ENCODE measurements at regions not wholly inside any gene's neighbourhood (a gene's known extent, or its start where the extent isn't known, plus 50 kb on each side); places are given as distances from the start of the nearest gene placed in this dataset.

DNA sequence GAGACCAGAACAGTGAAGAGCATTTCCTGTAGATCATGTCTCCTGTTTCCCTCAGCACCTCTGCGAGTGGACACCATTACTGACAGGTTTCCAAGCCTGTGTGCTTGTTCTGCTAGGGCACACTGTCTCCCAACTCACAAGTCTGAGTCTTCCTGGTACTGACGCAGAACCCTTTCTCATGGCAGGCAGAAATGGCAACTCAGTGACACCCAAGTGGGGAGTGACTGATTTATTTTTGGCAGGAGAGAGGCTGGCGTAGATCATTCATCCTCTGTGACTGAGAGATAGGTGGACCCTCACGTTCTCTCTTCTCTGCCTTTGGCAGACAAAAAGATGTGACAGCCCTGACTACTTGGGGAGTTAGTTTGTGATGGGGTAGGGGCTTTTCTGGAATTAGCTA, 183.4 kb downstream of the RFC3 start:
- DNase-seq (ENCODE audit: low read depth), result no peak

DNA sequence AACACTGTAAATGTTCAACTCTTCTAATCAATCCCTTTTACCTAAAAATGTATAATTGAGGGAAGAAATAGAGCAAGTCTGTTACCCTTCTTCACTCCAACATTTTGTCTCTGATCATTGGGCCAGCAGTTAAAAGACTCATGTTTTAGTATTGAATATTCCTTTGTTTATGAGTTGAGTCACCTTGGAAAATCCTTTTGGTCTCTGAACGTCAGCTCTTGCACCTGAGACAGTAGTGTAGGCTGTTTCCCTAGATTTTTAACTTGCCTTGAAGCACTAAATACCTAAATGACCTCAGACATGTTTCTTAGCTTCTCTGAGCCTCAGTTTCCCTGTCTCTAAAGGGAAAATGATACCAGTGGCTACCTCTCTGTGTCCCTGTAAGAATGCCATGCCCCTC, 184.2 kb downstream of the RFC3 start:
- no peak for DNase-seq (ENCODE audit: low read depth)

DNA sequence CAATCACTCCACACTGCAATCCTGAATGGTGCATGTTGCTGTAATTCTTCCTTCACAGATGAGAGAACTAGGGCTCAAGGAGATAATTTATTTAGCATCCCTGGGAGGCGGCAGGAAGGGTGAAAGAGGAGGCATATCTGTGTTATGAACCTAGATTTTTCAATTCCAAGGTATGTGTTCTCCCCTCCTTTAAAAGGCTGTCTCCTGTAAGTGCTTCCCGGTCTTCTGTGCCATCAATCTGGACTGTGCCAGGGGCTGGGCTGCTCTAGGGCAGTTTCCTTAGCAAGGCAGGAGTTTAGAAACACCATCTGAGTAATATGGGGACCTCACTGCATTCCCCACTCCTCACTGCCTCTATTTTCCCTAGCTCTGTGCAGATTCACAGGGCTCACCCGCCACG, 185.0 kb downstream of the RFC3 start:
- no peak for DNase-seq (ENCODE audit: low read depth)

DNA sequence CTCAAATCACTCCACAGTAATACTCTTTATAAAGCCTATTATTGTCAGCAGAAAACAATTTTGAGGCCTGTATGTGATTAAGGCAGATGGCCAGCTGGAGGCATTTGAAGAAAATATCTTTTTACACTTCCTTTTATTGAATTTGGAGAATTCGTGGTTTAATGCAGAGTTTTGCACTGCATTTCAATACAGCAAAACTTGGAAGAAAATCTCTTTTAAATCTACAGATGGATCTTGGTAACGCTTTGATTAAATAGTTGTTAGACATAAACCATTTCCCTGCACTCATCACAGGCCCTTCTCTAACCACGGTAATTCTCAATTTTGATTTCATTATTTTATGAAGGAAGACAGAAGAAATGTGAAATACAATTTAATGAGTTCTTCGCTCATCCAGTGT, 185.7 kb downstream of the RFC3 start:
- DNase-seq (ENCODE audit: low read depth), result no peak

DNA sequence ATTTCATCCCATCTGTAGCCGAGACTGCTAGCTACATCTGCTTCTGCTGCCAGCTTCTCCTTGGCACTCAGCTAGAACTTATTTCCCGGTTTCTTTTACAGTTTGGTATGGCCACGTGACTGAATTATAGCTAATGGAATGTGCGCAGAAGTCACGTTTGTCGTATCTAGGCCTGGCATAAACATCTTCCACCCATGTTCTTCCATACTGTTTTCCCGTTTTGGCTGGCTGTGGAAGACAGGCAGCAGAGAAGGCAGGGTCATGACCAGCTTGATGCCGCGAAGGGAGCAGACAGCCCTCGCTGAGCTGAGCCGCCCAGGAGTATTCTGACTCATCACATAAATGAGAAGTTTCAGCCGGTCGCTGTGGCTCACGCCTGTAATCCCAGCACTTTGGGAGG, 186.7 kb downstream of the RFC3 start:
- no peak for DNase-seq (ENCODE audit: low read depth)

DNA sequence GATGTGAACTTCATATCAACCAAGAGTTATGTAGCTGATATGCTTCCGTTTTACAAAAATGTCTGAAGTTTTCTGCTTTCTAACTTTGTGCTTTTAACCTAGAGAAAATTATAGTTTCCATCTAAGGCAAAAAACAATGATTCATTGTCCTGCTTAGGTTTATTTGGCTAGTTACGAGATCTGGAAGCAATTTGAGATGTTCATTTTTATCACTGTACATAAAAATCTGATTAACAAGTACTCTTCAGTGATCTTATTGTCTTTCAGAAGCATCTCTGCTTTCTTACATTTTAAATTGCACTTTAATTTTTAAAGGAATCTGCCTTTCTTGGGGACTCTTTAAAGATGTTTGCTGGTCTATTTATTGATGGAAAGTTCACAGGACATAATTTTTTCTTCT, 188.1 kb downstream of the RFC3 start:
- no peak for DNase-seq (ENCODE audit: low read depth)

DNA sequence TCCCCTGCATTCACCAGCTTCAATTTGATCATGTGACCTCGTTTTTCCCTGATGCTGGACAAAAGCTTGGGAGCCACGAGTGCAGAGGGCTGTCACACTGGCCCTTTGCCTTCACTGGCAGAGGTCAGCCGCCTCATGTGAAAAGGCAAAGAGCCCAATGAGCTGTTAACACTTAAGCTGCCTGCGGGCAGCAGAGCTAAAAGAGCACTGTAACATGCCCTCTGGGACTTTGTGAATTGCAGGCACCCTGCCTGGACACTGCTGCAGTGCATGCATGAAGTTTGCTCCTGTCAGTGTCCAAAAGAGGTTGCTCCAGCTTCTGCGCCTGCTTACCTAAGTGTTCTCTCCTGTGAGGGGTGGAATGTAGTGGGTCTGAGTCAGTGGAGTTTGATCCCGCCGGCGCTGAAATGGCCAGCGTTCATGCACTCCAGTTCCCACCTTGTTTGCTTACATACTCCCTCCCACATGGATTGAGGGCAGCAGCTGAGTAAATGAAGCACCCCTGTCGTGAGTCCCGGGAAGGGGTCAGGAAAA, 193.7 kb downstream of the RFC3 start:
- DNase-seq (ENCODE audit: low read depth), result no peak

DNA sequence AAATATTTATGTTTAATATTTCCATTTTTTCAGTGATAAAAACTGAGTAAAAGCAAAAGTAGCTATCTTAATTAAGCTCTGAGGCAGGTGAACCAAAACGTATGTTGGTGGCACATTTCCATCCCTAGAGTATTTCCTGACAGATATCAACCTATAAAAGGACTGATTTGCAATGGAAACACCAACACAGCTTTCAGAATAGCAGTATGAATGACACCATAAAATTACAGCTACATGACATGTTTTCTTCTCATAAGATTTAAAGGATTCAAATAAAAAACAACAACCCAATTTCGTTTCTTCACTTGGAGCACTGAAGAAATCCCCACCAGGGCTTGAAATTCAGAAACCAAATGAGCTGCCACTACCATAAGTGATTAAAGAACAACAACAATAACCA, 194.4 kb downstream of the RFC3 start:
- DNase-seq (ENCODE audit: low read depth), result no peak

DNA sequence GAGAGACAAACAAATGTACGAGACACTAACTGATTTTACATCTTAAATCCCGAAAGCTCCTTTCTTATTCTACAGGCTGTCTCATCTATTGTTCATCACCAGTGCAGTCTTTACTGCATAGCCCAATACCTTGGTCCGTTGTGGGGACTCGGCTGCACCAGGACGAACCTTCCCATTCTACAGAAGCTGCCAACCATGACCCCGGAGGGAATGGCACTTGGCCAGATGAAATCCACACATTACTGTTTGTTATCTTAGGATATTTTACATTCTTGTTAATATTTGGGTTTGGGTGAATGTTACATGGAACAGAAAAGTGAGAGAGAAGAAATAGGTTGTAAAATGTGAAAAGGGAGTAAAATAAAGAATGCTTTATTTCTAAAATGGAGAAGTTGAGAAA, 195.1 kb downstream of the RFC3 start:
- no peak for DNase-seq (ENCODE audit: low read depth)

DNA sequence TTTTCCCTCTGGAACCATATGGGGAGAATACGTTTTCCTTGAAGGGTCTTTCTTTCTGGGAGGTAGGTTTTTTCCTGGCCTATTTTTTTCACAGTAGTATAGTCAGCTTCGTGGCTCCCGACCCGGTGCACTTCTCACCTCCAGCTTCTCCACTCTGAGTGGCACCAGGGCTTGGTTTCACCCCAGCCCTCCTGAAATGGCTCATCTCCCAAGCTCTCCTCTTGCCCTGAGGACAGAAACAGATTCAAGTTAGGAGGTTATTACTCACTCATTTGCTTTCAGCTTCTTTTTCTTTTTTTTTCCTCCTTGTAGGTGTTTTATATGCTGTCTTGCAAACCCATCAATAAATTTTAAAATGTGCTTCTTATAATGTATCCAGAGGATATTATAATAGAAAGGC, 199.3 kb downstream of the RFC3 start:
- DNase-seq (ENCODE audit: low read depth), result no peak

DNA sequence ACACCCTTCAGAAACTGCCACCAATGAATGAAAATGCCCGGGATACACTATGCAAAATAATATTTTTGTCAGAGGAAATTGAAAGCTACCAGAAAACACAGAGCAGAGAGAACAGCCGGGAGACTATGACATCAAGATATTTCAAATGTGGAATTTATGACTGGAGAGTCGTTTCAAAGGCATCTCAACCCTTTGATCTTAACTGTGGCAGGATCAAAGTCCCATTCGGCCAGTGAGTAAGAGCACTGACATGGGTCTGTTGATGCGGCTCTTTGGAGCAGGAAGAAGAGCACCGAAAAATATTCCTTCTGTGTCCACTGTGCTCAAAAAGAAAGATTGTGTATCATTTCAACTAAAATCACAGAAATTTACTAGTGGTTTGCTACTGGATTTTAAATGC, 201.9 kb downstream of the RFC3 start:
- DNase-seq (ENCODE audit: low read depth), result no peak

DNA sequence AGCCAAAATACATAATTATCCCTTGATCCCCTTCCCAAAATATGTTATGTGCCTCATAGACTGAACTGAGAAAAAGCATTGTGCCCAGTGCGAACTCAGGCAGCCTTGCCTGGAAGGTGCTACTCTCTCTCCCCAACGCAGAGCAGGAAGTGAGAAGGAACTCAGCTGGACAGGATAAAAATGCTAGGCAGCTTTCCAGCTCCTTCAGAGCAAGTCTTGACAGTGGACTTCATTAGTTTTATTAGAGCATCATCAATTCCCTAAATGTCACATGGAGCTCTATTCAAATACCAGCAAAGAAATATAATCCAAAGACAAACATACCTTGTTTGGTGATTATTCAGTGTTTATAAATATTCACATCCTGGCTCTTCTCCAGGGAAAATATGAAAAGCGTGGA, 202.4 kb downstream of the RFC3 start:
- DNase-seq (ENCODE audit: low read depth), result no peak

DNA sequence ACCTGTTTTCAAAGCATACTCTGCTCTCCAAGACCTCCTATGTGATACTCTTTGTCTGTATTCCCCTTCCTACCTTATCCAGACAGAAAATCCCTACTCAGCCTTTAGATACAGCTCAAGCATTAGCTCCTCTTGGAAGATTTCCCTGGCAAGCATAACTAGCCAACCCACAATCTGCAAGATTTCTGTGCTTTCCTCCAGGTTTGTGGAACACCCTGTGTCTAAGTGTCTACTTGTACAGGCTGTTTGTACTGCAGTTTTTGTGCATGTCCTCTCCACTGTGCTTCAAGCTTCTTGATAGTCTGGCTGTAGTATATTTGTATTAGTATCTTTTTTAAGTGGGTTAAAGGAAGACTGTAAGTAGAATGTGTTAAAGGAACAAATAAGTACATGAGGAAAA, 203.7 kb downstream of the RFC3 start:
- DNase-seq (ENCODE audit: low read depth), result no peak

DNA sequence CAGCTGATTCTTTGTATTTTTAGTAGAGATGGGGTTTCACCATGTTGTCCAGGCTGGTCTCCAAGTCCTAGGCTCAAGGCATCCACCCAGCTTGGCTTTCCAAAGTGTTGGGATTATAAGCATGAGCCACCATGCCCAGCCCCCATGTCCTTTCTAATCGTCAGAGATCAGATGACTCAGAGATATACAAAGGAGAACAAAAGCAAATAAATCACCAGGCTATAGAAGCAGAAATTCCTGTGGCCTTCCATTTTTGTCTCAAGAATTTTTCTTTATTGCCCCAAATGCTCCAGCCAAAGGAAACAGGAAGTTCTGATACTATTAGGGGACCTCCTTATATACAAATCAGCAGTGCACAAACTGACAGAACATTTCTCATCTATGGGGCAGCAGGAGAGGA, 207.8 kb downstream of the RFC3 start:
- DNase-seq (ENCODE audit: low read depth), result peak; percentile 83

DNA sequence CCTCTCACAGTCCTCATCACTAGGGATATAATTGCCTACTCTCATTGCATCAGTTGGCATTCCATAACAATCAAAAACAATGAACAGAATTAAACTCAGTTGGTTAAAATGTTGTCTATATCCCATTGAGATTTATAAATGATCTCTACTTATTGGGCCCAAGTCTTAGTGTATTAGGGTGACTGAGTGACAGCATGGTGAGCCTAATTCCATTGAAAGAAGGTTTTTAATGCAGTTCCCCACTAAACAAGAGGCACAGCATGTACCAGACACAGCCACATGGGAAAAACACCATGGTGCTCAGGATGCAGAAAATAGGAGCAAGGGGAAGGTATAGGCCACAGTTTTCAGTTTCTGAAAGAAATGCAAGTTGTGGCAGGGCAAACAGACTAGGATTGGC, 208.4 kb downstream of the RFC3 start:
- DNase-seq (ENCODE audit: low read depth), result no peak

DNA sequence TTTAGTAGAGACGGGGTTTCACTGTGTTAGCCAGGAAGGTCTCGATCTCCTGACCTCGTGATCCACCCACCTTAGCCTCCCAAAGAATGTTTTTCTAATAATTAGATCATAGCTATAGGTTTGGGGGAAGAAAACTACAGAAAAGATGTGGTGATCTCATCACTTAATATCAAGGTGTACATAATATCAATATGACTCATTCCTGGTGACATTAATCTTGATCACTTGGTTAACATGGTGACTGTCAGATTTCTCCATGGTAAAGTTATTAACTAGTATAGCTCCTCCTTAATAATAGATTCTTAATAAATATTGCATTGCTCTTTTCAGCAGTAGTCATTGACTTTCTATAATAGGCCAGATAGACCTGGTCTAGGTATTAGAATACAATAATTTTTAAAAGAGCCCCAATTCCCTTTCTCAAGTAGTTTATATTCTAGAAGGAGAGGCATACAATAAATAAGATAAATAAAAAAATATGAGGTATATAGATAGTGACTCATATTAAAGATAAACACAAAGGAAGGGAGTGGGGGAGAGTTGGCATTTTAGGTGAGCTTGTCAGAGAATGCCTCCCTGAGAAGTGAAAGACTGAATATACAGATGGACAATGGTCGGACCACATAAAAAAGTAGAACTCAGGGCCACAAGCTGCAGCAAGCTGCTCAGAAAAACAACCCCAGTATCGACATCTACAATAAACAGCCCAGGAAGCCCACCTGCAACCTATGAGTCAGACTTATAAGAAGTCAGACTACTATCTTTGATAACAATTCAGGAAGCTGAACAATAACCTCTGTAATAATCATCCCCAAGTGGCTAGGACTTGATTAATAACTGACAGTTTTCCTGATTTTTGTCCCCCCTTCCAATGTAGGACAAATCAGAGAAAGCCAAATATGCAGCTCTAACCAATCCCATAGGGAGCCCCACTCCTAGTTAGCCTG, 210.8 kb downstream of the RFC3 start:
- DNase-seq (ENCODE audit: low read depth), result no peak

DNA sequence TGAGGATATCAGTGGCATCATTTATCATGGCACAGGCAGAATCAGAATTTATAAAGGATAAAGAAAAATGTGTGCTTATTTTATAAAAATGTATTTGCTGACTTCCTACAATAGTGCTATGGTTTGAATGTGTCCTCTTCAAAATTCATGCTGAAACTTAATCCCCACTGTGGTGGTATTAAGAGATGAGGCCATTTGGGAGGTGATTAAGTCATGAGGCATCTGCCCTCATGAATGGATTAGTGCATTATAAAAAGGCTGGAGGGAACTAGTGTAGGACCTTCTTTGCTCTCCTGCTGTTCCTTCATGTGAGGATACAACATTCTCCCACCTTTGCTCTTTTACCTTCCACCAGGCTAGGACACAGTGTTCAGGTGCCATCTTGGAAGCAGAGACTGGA, 212.8 kb downstream of the RFC3 start:
- DNase-seq (ENCODE audit: low read depth), result peak; percentile 31

DNA sequence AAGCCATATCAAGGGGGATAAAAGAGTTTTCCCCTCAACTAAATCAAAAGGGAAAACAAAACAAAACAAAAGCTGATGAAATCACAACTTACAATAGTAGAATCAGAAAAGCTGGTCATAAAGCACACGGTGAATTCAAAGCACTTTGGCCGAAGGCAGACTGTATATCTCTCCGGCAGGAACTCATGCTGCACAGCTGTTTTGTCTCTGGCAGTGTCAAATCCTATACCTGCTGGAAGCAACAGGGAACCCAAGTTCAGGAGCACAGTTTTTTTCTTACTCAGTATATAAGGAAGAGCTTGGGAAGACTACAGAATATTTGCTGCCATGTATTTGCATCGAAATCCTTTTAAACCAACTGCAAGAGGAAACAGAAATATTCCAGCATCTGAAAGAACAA, 213.7 kb downstream of the RFC3 start:
- no peak for DNase-seq (ENCODE audit: low read depth)

DNA sequence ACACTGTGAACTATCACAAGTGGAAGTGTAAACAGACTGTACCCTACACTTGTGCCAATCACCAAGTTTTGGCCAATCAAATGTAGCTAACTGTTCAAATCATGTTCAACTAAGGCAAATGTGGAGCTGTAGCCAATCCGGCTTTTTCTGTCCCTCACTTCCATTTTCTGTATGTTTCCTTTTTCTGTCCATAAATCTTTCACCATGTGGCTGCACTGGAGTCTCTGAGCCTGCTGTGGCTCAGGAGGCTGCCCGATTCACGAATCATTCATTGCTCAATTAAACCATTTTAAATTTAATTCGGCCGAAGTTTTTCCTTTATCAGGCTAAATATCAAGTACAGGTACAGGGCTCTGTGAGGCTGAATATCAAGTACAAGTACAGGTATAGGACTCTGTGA, 216.5 kb downstream of the RFC3 start:
- DNase-seq (ENCODE audit: low read depth), result no peak

DNA sequence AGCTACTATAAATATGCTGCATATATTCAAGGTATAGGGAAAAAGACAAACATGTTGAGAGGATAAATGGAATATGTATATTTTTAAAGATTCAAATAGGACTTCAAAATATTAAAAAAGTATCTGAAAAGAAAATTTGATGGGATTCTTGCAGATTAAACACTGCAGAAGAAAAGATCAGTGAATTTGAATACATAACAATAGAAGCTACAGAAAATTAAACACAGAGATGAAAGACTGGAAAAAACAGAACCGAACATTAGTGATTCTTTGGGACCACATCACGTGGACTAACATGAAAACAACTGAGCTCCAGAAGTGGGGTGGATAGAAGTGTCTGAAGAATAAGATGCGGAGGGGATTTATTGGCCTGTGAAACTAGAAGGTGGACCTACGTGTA, 217.2 kb downstream of the RFC3 start:
- DNase-seq (ENCODE audit: low read depth), result no peak

DNA sequence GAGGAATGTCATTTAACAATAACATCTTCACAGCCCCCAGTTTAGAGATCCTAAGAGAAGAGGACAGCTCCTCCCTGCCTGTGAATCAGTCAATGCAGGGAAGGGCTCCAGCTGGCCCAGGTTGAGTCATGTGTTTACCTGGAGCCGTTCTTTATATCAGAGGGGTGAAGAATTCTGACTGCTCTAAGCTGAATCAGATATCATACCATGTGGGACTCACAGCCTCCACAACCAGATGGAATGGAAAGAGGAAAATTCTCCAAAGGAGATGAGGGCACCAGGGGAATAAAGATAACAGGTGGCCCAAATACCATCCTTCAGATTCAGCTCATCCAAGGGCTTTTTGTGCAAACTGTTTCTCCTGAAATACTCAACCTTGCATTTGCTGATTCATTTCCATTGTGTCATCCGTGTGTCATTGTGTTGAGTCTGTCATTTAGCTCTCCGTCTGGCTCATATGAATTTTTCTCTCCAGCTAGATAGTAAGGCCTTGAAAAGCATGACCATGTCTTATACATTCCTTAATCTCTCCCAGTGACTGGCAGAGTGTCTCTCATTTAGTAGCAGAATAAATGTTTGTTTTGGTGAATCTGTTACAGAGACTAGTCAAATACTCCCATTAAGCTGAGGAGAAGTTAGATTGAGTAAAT, 217.9 kb downstream of the RFC3 start:
- DNase-seq (ENCODE audit: low read depth), result peak; percentile 76

DNA sequence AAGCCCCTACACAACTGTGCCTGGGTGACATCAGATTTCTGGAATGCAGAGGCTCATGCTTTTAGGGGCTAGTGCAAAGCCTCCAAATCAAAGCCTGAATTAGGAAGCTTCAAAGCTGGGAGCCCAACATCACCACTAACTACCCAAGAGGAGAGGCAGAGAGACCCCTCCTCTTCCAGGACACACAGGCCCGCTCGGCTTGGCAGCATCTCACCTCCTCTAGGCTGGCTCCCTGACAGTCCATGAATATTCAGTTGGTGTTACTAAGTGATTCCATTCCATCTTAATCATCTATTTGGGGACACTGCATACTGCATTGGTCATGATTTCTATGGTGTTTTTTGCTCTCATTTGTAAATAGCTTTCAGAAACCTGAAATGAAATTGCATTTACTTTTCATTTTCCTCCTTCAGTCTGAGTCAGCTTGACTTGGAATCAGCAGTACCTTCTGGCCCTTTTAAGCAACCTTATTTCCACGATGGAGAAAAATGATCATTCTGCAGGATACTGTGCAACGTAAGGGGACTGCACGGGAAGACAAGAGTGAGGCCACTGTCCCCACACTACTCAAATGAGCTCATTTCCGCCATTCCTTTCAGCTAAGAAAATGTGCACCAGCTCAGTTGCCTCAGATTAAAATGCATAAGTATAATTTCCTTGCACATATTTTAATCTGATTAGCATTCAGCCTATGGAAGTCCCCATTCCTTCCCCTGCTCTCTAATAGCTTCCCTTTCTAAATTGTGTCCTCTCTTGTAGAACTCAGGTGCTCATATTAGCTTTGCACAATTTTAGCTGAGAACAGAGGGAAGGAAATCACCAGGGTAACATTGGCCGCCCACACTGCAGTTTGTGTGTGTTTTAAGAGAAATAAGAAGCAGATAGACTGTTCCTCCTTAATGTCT, 219.9 kb downstream of the RFC3 start:
- no peak for DNase-seq (ENCODE audit: low read depth)

Data from HT1080 (cell line).